Left forelimb (tissue), 1 donor: ENCODE measurements at regions not wholly inside any gene's neighbourhood (a gene's known extent, or its start where the extent isn't known, plus 50 kb on each side); places are given as distances from the start of the nearest gene placed in this dataset.

Experiments used
- DNase-seq: peaks from one replicate; pipeline ENCODE4 v3.0.0-alpha.2; 2018; ENCODE audit warnings: low spot score

- no peak for DNase-seq
Observed at GRCh38 chr9:81190659-81191058, 498.7 kb downstream of the TLE1 start.

- DNase-seq = no peak
Observed at GRCh38 chr9:81183761-81184160, 505.6 kb downstream of the TLE1 start.

GRCh38 chr9:81182431-81182830, 506.9 kb downstream of the TLE1 start:
- no peak for DNase-seq

GRCh38 chr9:81174023-81174422, 515.3 kb downstream of the TLE1 start:
- DNase-seq = no peak

- DNase-seq = no peak
Observed at GRCh38 chr9:81171689-81172088, 517.7 kb downstream of the TLE1 start.

- no peak for DNase-seq
Observed at GRCh38 chr9:81162361-81162760, 527.0 kb downstream of the TLE1 start.

- DNase-seq = no peak
Observed at GRCh38 chr9:81156381-81156780, 533.0 kb downstream of the TLE1 start.

- no peak for DNase-seq
Observed at GRCh38 chr9:81150016-81150625, 539.2 kb downstream of the TLE1 start.

- no peak for DNase-seq
Observed at GRCh38 chr9:81146684-81147337, 542.5 kb downstream of the TLE1 start.

- no peak for DNase-seq
Observed at GRCh38 chr9:81146241-81146640, 543.1 kb downstream of the TLE1 start.

- DNase-seq = no peak
Observed at GRCh38 chr9:81145331-81145963, 543.9 kb downstream of the TLE1 start.

- no peak for DNase-seq
Observed at GRCh38 chr9:81141961-81142360, 547.4 kb downstream of the TLE1 start.

GRCh38 chr9:81137976-81138568, 551.3 kb downstream of the TLE1 start:
- DNase-seq = no peak

- no peak for DNase-seq
Observed at GRCh38 chr9:81132796-81133195, 556.6 kb downstream of the TLE1 start.

- DNase-seq = no peak
Observed at GRCh38 chr9:81132318-81132717, 557.0 kb downstream of the TLE1 start.

- no peak for DNase-seq
Observed at GRCh38 chr9:81128701-81129100, 560.6 kb downstream of the TLE1 start.

- DNase-seq = no peak
Observed at GRCh38 chr9:81125446-81126092, 563.8 kb downstream of the TLE1 start.

- DNase-seq = no peak
Observed at GRCh38 chr9:81123526-81123925, 565.8 kb downstream of the TLE1 start.

GRCh38 chr9:81122749-81123148, 566.6 kb downstream of the TLE1 start:
- no peak for DNase-seq

- DNase-seq = no peak
Observed at GRCh38 chr9:81119591-81119990, 569.8 kb downstream of the TLE1 start.

GRCh38 chr9:81118416-81118815, 570.9 kb downstream of the TLE1 start:
- no peak for DNase-seq

GRCh38 chr9:81116340-81117137, 572.8 kb downstream of the TLE1 start:
- DNase-seq = no peak
